K562 (cell line): ENCODE measurements at regions not wholly inside any gene's neighbourhood (a gene's known extent, or its start where the extent isn't known, plus 50 kb on each side); places are given as distances from the start of the nearest gene placed in this dataset.
A peak's percentile ranks its signal among the peaks of the same experiment; 100 is the strongest.
"Not testable (repeated sequence)": the region's sequence is repeated elsewhere in the genome, so short reads cannot be mapped to it uniquely, and the experiment has no call there.

Experiments
- ATAC-seq: fragments of 200-7000 bp; cut with Tn5 transposase; 3 replicates; pipeline ENCODE4 v1.9.1; 2020; ENCODE audit warnings: moderate library complexity
- BruUV-seq: library from RNA; stranded (reverse); fragments of 400-500 nt; replicated peaks from 2 replicates; lab custom pipeline; 2021; lab: Mats Ljungman, UMichigan
- CTCF ChIA-PET: fragments of 300-600 bp; formaldehyde crosslinking; extraction: SDS; loops from one replicate; lab custom pipeline; 2021; ENCODE audit warnings: low intra/inter-chr PET ratio; lab: Yijun Ruan, JAX
- POLR2A ChIA-PET: fragments of 300-600, 350-650 bp; sonication (Branson Sonifier 250); formaldehyde crosslinking; extraction: SDS; loops from one replicate; lab custom pipeline; 2021; ENCODE audit warnings: antibody characterized with exemption, inconsistent platforms; lab: Yijun Ruan, JAX
- DNase-seq, 4 experiments: peaks; one replicate each; pipeline versions ENCODE4 v3.0.0 to v3.0.0-alpha.2; 2011 to 2018; ENCODE audit warnings: low spot score in 3 of 4, mixed read lengths in 3 of 4; ENCODE audit errors: extremely low read depth in 1 of 4
- FAIRE-seq: peaks from 2 replicates; lab custom pipeline; 2011; peaks lifted over from hg19 to GRCh38; lab: Jason Lieb, UNC
- H2AFZ ChIP-seq: 2 replicates; pipeline ENCODE4 v1.6.0; 2011; ENCODE audit warnings: low read depth, low read length, control low read depth, inconsistent platforms
- H3K27ac ChIP-seq: fragments of 200-600 bp; 3 replicates; pipeline ENCODE4 v1.8.0; 2011; ENCODE audit warnings: low read depth, mild to moderate bottlenecking, control low read depth, inconsistent platforms, low read length, moderate library complexity, mixed read lengths; ENCODE audit errors: extremely low read depth
- H3K27me3 ChIP-seq, 2 experiments: fragments of 300-600 bp in 1 of 2; 2 replicates in 1 of 2; 3 replicates in 1 of 2; pipeline versions ENCODE4 v1.6.0 to v1.8.0; 2011; ENCODE audit warnings: inconsistent platforms in 2 of 2, low read length in 2 of 2, mild to moderate bottlenecking in 1 of 2, mixed read lengths in 1 of 2, moderate library complexity in 1 of 2; ENCODE audit not compliant: control insufficient read depth in 2 of 2, insufficient read depth in 2 of 2
- H3K36me3 ChIP-seq: fragments of 300-600 bp; 3 replicates; pipeline ENCODE4 v1.8.0; 2011; ENCODE audit warnings: mild to moderate bottlenecking, low read length, inconsistent platforms; ENCODE audit not compliant: control insufficient read depth, insufficient read depth
- H3K4me1 ChIP-seq, 2 experiments: fragments of 200-600 bp in 1 of 2; replicated peaks in 1 of 2; 2 replicates in 1 of 2; 3 replicates in 1 of 2; pipeline versions ENCODE4 v1.5.1 to v1.8.0; 2011; ENCODE audit warnings: inconsistent platforms in 2 of 2, low read length in 2 of 2, mild to moderate bottlenecking in 1 of 2, mixed read lengths in 1 of 2, moderate library complexity in 1 of 2; ENCODE audit not compliant: control insufficient read depth in 2 of 2, insufficient read depth in 2 of 2
- H3K4me2 ChIP-seq: 2 replicates; pipeline ENCODE4 v1.6.1; 2011; ENCODE audit warnings: low read length, control low read depth, inconsistent platforms, mixed read lengths; ENCODE audit not compliant: insufficient read depth
- H3K4me3 ChIP-seq: fragments of 200-600 bp; sonication (generic), shearing (Covaris generic); 2 replicates; pipeline ENCODE4 v1.5.1; 2016; ENCODE audit warnings: control low read depth, inconsistent platforms
- H3K79me2 ChIP-seq: fragments of 200-600 bp; 3 replicates; pipeline ENCODE4 v1.8.0; 2011; ENCODE audit warnings: low read length, inconsistent platforms; ENCODE audit not compliant: control insufficient read depth, insufficient read depth
- H3K9ac ChIP-seq, 2 experiments: 2 replicates each; pipeline versions ENCODE4 v1.6.0 to v1.6.1; 2011; ENCODE audit warnings: low read depth in 2 of 2, low read length in 2 of 2, control low read depth in 1 of 2, inconsistent platforms in 1 of 2, mild to moderate bottlenecking in 1 of 2, mixed read lengths in 1 of 2; ENCODE audit not compliant: insufficient read depth in 1 of 2
- H3K9me1 ChIP-seq: one replicate; pipeline ENCODE4 v1.6.0; 2011; ENCODE audit warnings: inconsistent platforms, mild to moderate bottlenecking, low read length, moderate library complexity; ENCODE audit not compliant: control insufficient read depth, insufficient read depth
- H3K9me3 ChIP-seq: replicated peaks from 2 replicates; pipeline ENCODE4 v1.5.1; 2011; ENCODE audit warnings: low read depth, low read length, inconsistent platforms; ENCODE audit not compliant: control insufficient read depth, insufficient read depth
- H4K20me1 ChIP-seq: replicated peaks from 2 replicates; pipeline ENCODE4 v1.6.1; 2011; ENCODE audit warnings: low read length, inconsistent platforms, mixed read lengths; ENCODE audit not compliant: control insufficient read depth, insufficient read depth
- MEIS2 ChIP-seq: fragments of 450-650 bp; IDR thresholded peaks from 2 replicates; pipeline ENCODE4 v1.6.1; 2014; ENCODE audit warnings: mild to moderate bottlenecking; ENCODE audit not compliant: partially characterized antibody
- WGBS: fragments of 100-300 bp; shearing (Covaris generic); methylation state at CpG from one replicate; pipeline ENCODE4 v1.1.6; 2016; ENCODE audit warnings: low coverage, mixed read lengths; ENCODE audit not compliant: insufficient coverage; ENCODE audit errors: missing lambda C conversion rate; 5-methylcytosine and 5-hydroxymethylcytosine counted together
- in situ Hi-C: fragments of 300-500 bp; cut with MboI; formaldehyde crosslinking; loops from 4 replicates; pipeline ENCODE4 v1.15.0; 2018; ENCODE audit warnings: inconsistent platforms, mixed read lengths
- intact Hi-C: fragments of 100-400 bp; cut with micrococcal nuclease; formaldehyde crosslinking; loops from 2 replicates; pipeline ENCODE4 v1.14.2; 2022
- TF ChIP-seq, protein P1 (sequence below): fragments of 450-650 bp; IDR thresholded peaks from 2 replicates; pipeline ENCODE4 v1.6.1; 2016
- TF ChIP-seq, protein P2 (sequence below), 2 experiments: IDR thresholded peaks in 1 of 2; conservative IDR thresholded peaks in 1 of 2; 2 replicates each; pipeline ENCODE4 v1.6.1; 2016; ENCODE audit warnings: low read depth in 2 of 2, mild to moderate bottlenecking in 1 of 2, missing compliant biosample characterization in 1 of 2, missing genetic modification characterization in 1 of 2, moderate library complexity in 1 of 2

DNA sequence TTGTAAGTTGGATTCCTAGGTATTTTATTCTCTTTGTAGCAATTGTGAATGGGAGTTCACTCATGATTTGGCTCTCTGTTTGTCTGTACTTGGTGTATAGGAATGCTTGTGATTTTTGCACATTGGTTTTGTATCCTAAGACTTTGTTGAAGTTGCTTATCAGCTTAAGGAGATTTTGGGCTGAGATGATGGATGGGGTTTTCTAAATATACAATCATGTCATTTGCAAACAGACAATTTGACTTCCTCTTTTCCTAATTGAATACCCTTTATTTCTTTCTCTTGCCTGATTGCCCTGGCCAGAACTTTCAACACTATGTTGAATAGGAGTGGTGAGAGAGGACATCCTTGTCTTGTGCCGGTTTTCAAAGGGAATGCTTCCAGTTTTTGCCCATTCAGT is 391.8 kb downstream of the NPIPA7 start:
- H3K27ac ChIP-seq, DNase-seq, H3K4me3 ChIP-seq, H3K79me2 ChIP-seq, POLR2A ChIA-PET, H3K9ac ChIP-seq, H3K27me3 ChIP-seq, FAIRE-seq, H4K20me1 ChIP-seq, BruUV-seq, H3K36me3 ChIP-seq, in situ Hi-C loops, intact Hi-C loops, H3K4me2 ChIP-seq, ATAC-seq, H3K4me1 ChIP-seq, H3K9me3 ChIP-seq, H2AFZ ChIP-seq, H3K9me1 ChIP-seq, CTCF ChIA-PET: not testable (repeated sequence)
- TF ChIP-seq MEIS2 = peak; percentile 82
- TF ChIP-seq, protein P1, sequence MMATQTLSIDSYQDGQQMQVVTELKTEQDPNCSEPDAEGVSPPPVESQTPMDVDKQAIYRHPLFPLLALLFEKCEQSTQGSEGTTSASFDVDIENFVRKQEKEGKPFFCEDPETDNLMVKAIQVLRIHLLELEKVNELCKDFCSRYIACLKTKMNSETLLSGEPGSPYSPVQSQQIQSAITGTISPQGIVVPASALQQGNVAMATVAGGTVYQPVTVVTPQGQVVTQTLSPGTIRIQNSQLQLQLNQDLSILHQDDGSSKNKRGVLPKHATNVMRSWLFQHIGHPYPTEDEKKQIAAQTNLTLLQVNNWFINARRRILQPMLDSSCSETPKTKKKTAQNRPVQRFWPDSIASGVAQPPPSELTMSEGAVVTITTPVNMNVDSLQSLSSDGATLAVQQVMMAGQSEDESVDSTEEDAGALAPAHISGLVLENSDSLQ = peak; percentile 57; the same call in 1 of the 2 replicates
- TF ChIP-seq, protein P2, sequence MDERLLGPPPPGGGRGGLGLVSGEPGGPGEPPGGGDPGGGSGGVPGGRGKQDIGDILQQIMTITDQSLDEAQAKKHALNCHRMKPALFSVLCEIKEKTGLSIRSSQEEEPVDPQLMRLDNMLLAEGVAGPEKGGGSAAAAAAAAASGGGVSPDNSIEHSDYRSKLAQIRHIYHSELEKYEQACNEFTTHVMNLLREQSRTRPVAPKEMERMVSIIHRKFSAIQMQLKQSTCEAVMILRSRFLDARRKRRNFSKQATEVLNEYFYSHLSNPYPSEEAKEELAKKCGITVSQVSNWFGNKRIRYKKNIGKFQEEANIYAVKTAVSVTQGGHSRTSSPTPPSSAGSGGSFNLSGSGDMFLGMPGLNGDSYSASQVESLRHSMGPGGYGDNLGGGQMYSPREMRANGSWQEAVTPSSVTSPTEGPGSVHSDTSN (CRISPR knock-in tag; IDR thresholded peaks at IDR 0.05; ENCODE audit: low read depth) = not testable (repeated sequence)
- TF ChIP-seq, protein P2 (tag; conservative IDR thresholded peaks at IDR 0.05; ENCODE audit: low read depth) = peak; percentile 76
- WGBS = 40% methylated on average over 1 of the region's 1 CpG
